ENCODE measurements at regions not wholly inside any gene's neighbourhood (a gene's known extent, or its start where the extent isn't known, plus 50 kb on each side); places are given as distances from the start of the nearest gene placed in this dataset.

GRCh38 chr16:86325895-86326294 lies 184.4 kb upstream of the FOXF1 start:
- TF ChIP-seq POLR2A (IDR thresholded peaks at IDR 0.05; ENCODE audit: low read depth, low read length) (no peak), TAF1 (IDR thresholded peaks at IDR 0.05; ENCODE audit: borderline replicate concordance, low read depth, low read length) (no peak), POLR2AphosphoS5 (IDR thresholded peaks at IDR 0.05; ENCODE audit: low read depth, low read length) (no peak)
